ENCODE measurements at regions not wholly inside any gene's neighbourhood (a gene's known extent, or its start where the extent isn't known, plus 50 kb on each side); places are given as distances from the start of the nearest gene placed in this dataset.
A peak's percentile ranks its signal among the peaks of the same experiment; 100 is the strongest.

DNA sequence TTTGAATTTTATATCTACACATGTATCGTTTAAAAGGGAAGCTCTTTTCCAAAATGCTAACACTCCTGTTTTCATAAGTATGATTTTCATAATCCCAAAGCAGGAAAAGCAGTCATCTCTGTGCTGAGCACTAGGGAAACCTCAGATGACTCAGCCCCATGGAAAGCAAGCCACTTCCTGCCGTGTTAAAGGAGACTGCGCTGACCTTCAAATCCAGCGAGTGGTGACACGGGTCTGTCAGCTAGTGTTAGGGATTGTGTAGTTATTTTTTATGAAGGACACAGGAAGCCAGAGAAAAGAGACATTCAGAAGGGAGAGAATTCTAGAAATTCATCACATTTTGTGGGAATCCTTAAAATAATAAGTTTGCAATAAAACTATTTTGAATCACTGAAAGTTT lies 57.0 kb upstream of the CD93 start (continued):
- TF ChIP-seq, protein P1, sequence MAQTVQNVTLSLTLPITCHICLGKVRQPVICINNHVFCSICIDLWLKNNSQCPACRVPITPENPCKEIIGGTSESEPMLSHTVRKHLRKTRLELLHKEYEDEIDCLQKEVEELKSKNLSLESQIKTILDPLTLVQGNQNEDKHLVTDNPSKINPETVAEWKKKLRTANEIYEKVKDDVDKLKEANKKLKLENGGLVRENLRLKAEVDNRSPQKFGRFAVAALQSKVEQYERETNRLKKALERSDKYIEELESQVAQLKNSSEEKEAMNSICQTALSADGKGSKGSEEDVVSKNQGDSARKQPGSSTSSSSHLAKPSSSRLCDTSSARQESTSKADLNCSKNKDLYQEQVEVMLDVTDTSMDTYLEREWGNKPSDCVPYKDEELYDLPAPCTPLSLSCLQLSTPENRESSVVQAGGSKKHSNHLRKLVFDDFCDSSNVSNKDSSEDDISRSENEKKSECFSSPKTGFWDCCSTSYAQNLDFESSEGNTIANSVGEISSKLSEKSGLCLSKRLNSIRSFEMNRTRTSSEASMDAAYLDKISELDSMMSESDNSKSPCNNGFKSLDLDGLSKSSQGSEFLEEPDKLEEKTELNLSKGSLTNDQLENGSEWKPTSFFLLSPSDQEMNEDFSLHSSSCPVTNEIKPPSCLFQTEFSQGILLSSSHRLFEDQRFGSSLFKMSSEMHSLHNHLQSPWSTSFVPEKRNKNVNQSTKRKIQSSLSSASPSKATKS (CRISPR knock-in tag; IDR thresholded peaks at IDR 0.05): no peak
- TF ChIP-seq NR2F6 (CRISPR knock-in tag; IDR thresholded peaks at IDR 0.05): no peak
- peak; percentile 47 for TF ChIP-seq ZNF316 (IDR thresholded peaks at IDR 0.05)
- no peak for TF ChIP-seq ATF1 (CRISPR knock-in tag; IDR thresholded peaks at IDR 0.05)
- TF ChIP-seq ATF1 (tag; IDR thresholded peaks at IDR 0.05): no peak
- TF ChIP-seq, protein P2, sequence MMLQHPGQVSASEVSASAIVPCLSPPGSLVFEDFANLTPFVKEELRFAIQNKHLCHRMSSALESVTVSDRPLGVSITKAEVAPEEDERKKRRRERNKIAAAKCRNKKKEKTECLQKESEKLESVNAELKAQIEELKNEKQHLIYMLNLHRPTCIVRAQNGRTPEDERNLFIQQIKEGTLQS (IDR thresholded peaks at IDR 0.05): peak; percentile 82
- TF ChIP-seq, protein P2 (CRISPR knock-in tag; conservative IDR thresholded peaks at IDR 0.05): no peak
- 0 out of 2 replicates have a peak, but pooled peaks have one; percentile 22 for TF ChIP-seq GATAD2B (IDR thresholded peaks at IDR 0.05; ENCODE audit: borderline replicate concordance)
- TF ChIP-seq ZNF584 (CRISPR knock-in tag; IDR thresholded peaks at IDR 0.05; ENCODE audit: low read depth): peak; percentile 4; the same call in 1 of the 2 replicates
